SKM-1 (cell line): ENCODE measurements at regions not wholly inside any gene's neighbourhood (a gene's known extent, or its start where the extent isn't known, plus 50 kb on each side); places are given as distances from the start of the nearest gene placed in this dataset.
"Not testable (repeated sequence)": the region's sequence is repeated elsewhere in the genome, so short reads cannot be mapped to it uniquely, and the experiment has no call there.

ENCODE experiments used
- DNase-seq: peaks from one replicate; lab custom pipeline; 2025; ENCODE audit not compliant: unreplicated experiment; lab: John Stamatoyannopoulos, UW

GRCh38 chr1:121109025-121109424, 75.1 kb downstream of the FAM72B start:
- DNase-seq, result not testable (repeated sequence)

GRCh38 chr1:121116522-121117297, 67.4 kb downstream of the FAM72B start:
- DNase-seq, result not testable (repeated sequence)

GRCh38 chr1:121117298-121117611, 66.9 kb downstream of the FAM72B start:
- DNase-seq, result not testable (repeated sequence)

GRCh38 chr1:121117622-121118479, 66.3 kb downstream of the FAM72B start:
- not testable (repeated sequence) for DNase-seq
